ENCODE measurements at regions not wholly inside any gene's neighbourhood (a gene's known extent, or its start where the extent isn't known, plus 50 kb on each side); places are given as distances from the start of the nearest gene placed in this dataset.

DNA sequence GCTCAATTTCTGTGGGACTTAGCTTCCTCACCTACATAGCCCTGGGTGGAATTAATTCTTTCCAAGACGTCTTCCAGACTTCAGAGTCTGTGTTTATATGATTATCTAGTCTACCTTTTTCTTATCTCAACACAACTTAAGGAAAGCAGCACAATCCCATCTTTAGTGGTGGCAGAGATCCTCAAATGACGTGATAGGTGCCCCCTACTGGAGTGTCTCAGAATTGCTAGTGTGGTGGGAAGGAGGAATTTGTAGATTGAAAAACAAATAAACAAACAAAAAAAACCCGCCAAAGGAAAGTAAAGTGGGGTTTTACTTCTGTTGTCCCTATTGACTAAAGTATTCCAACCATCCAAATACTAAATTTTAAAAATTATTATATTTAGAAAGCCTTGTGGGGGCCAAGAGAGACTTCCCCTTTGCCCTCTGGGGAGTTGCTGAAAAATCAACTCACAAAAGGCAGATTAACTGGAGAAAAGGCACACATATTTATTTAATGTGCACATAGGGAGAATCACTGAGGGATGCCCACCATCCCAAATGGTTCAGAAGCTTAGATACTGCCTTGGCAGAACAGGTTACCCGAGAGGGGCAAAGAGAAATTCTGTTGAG is 283.3 kb downstream of the TMEM167A start:
- TF ChIP-seq, protein P1, sequence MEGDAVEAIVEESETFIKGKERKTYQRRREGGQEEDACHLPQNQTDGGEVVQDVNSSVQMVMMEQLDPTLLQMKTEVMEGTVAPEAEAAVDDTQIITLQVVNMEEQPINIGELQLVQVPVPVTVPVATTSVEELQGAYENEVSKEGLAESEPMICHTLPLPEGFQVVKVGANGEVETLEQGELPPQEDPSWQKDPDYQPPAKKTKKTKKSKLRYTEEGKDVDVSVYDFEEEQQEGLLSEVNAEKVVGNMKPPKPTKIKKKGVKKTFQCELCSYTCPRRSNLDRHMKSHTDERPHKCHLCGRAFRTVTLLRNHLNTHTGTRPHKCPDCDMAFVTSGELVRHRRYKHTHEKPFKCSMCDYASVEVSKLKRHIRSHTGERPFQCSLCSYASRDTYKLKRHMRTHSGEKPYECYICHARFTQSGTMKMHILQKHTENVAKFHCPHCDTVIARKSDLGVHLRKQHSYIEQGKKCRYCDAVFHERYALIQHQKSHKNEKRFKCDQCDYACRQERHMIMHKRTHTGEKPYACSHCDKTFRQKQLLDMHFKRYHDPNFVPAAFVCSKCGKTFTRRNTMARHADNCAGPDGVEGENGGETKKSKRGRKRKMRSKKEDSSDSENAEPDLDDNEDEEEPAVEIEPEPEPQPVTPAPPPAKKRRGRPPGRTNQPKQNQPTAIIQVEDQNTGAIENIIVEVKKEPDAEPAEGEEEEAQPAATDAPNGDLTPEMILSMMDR (IDR thresholded peaks at IDR 0.05), result peak; percentile 64
- TF ChIP-seq POLR2AphosphoS5 (IDR thresholded peaks at IDR 0.05; ENCODE audit: low read depth, low read length) (no peak), SIN3A (IDR thresholded peaks at IDR 0.05; ENCODE audit: borderline replicate concordance, insufficient read depth, low read depth, low read length) (no peak), TCF7L2 (IDR thresholded peaks at IDR 0.05; ENCODE audit: low read depth, low read length) (no peak)
- TF ChIP-seq, protein P2, sequence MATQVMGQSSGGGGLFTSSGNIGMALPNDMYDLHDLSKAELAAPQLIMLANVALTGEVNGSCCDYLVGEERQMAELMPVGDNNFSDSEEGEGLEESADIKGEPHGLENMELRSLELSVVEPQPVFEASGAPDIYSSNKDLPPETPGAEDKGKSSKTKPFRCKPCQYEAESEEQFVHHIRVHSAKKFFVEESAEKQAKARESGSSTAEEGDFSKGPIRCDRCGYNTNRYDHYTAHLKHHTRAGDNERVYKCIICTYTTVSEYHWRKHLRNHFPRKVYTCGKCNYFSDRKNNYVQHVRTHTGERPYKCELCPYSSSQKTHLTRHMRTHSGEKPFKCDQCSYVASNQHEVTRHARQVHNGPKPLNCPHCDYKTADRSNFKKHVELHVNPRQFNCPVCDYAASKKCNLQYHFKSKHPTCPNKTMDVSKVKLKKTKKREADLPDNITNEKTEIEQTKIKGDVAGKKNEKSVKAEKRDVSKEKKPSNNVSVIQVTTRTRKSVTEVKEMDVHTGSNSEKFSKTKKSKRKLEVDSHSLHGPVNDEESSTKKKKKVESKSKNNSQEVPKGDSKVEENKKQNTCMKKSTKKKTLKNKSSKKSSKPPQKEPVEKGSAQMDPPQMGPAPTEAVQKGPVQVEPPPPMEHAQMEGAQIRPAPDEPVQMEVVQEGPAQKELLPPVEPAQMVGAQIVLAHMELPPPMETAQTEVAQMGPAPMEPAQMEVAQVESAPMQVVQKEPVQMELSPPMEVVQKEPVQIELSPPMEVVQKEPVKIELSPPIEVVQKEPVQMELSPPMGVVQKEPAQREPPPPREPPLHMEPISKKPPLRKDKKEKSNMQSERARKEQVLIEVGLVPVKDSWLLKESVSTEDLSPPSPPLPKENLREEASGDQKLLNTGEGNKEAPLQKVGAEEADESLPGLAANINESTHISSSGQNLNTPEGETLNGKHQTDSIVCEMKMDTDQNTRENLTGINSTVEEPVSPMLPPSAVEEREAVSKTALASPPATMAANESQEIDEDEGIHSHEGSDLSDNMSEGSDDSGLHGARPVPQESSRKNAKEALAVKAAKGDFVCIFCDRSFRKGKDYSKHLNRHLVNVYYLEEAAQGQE (IDR thresholded peaks at IDR 0.05; ENCODE audit: insufficient read depth in 1 of 2, low read depth in 2 of 2, low read length in 1 of 2), result no peak
